Peyer's patch (tissue), 4 donors: ENCODE measurements at regions not wholly inside any gene's neighbourhood (a gene's known extent, or its start where the extent isn't known, plus 50 kb on each side); places are given as distances from the start of the nearest gene placed in this dataset.

Experiments
- DNase-seq, 3 donors: peaks; one replicate each; pipeline ENCODE4 v3.0.0-alpha.2; 2017 to 2019
- H3K27ac ChIP-seq, 4 donors: fragments of 200-600 bp; sonication (generic); one replicate each; pipeline ENCODE4 v1.5.1; 2016 to 2019
- H3K27me3 ChIP-seq, 2 donors: fragments of 200-600 bp; sonication (generic); one replicate each; pipeline ENCODE4 v1.5.1; 2019
- H3K36me3 ChIP-seq, 3 donors: fragments of 200-600 bp; sonication (generic); one replicate each; pipeline ENCODE4 v1.5.1; 2016 to 2019
- H3K4me1 ChIP-seq, 4 donors: fragments of 200-600 bp; sonication (generic); one replicate each; pipeline ENCODE4 v1.5.1; 2016 to 2019
- H3K4me3 ChIP-seq, 4 donors: fragments of 200-600 bp; sonication (generic); 1 replicate in 3 of 4; 2 replicates in 1 of 4; pipeline ENCODE4 v1.5.1; 2016 to 2019; ENCODE audit warnings: mild to moderate bottlenecking in 1 of 4
- H3K9me3 ChIP-seq, 4 donors: fragments of 200-600 bp; sonication (generic); one replicate each; pipeline ENCODE4 v1.5.1; 2016 to 2019; ENCODE audit warnings: mild to moderate bottlenecking in 1 of 4
- POLR2A ChIP-seq, 2 donors: fragments of 450-650 bp; IDR thresholded peaks; one replicate each; pipeline ENCODE4 v1.5.1; 2017; ENCODE audit warnings: antibody characterized with exemption in 2 of 2, mild to moderate bottlenecking in 2 of 2, moderate library complexity in 2 of 2
- TF ChIP-seq, protein P1 (sequence below), 6 experiments: fragments of 450-650 bp in 4 of 6; fragments of 200-600 bp in 2 of 6; sonication (generic) in 1 of 6; IDR thresholded peaks; one replicate each; pipeline ENCODE4 v1.5.1; 2017 to 2019; ENCODE audit warnings: antibody characterized with exemption in 6 of 6, mild to moderate bottlenecking in 3 of 6, moderate library complexity in 1 of 6

DNA sequence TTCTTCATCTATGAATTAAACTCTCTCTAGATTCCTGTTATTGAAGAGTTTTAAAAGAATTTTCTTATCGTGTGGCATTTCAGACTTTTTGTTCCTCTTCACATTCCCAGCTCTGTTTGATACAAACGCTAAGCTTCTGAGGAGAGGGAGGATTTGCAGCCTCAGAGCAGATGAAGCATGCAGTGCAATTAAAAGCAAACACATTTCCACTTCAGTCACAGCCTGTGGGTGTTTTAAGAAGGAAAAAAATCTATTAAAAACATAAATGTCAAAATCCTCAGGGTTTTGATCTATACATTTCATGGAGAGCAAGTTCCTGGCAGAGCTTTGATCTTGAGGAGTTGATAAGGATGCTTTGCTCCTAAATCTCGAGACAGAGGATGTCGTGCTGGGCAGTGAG lies 442.4 kb upstream of the BOD1L1 start:
- TF ChIP-seq, protein P1, sequence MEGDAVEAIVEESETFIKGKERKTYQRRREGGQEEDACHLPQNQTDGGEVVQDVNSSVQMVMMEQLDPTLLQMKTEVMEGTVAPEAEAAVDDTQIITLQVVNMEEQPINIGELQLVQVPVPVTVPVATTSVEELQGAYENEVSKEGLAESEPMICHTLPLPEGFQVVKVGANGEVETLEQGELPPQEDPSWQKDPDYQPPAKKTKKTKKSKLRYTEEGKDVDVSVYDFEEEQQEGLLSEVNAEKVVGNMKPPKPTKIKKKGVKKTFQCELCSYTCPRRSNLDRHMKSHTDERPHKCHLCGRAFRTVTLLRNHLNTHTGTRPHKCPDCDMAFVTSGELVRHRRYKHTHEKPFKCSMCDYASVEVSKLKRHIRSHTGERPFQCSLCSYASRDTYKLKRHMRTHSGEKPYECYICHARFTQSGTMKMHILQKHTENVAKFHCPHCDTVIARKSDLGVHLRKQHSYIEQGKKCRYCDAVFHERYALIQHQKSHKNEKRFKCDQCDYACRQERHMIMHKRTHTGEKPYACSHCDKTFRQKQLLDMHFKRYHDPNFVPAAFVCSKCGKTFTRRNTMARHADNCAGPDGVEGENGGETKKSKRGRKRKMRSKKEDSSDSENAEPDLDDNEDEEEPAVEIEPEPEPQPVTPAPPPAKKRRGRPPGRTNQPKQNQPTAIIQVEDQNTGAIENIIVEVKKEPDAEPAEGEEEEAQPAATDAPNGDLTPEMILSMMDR (IDR thresholded peaks at IDR 0.05), result no peak
- TF ChIP-seq POLR2A (IDR thresholded peaks at IDR 0.05), result no peak
- Histone ChIP-seq H3K27ac (no peak overlapping the region), H3K9me3 (peaks cover 0 to 15% (median 6%) of the 10 kb centered on the region in 4 donors), H3K4me1 (no peaks in the 10 kb centered on the region), H3K36me3 (no peaks in the 10 kb centered on the region), H3K27me3 (no peaks in the 10 kb centered on the region), H3K4me3 (no peak overlapping the region)
- DNase-seq, result no peak

DNA sequence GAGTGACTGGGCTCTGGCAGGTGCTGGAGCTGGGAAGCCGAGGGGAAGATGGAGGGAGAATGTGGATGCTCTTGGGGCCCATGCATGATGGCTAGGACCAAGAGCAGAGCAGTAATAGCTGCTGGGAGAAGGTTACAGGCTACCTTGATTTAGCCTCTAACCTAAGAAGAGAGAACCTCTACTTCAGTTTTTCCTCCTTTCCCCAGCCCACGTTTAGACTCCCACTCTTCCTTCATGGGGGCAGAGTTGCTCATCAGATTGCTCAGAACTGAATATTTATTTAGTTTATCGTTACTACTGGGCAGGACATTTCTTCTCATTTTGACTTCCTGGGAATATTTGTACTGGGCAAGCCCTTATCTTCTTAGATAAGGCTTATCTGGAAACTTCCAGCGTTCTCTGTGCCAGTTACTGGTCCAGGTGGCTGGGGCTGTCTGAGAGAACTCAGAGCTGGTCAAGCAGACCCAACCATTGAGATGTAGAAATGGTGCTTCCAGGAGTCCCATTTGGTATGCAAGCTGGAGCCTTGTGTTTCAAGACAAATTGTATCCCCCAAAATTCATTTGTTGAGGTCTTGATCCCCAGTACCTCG lies 442.9 kb upstream of the BOD1L1 start:
- peaks cover 0 to 15% (median 6%) of the 10 kb centered on the region in 4 donors for H3K9me3 ChIP-seq

DNA sequence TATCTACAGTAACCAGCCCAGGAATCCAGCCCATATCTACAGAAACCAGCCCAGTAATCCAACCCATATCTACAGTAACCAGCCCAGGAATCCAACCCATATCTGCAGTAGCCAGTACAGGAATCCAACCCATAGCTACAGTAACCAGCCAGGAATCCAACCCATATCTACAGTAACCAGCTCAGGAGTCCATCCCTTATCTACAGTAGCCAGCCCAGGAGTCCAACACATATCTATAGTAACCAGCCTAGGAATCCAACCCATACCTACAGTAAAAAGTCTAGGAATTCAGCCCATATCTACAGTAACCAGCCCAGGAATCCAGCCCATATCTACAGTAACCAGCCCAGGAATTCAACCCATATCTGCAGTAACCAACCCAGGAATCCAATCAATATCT lies 445.0 kb upstream of the BOD1L1 start:
- H3K9me3 ChIP-seq, result peaks cover 0 to 15% (median 6%) of the 10 kb centered on the region in 4 donors
- no peak overlapping the region for H3K4me3 ChIP-seq
- TF ChIP-seq POLR2A (IDR thresholded peaks at IDR 0.05), result no peak
- H3K36me3 ChIP-seq, result no peaks in the 10 kb centered on the region
- H3K27ac ChIP-seq, result no peak overlapping the region
- no peaks in the 10 kb centered on the region for H3K27me3 ChIP-seq
- no peaks in the 10 kb centered on the region for H3K4me1 ChIP-seq
- no peak for DNase-seq

More for the DNA sequence above, 442.9 kb upstream of the BOD1L1 start:
- H3K4me1 ChIP-seq, result no peaks in the 10 kb centered on the region
- no peak for DNase-seq
- no peak overlapping the region for H3K4me3 ChIP-seq
- no peaks in the 10 kb centered on the region for H3K27me3 ChIP-seq
- no peak overlapping the region for H3K27ac ChIP-seq
- TF ChIP-seq POLR2A (IDR thresholded peaks at IDR 0.05), result no peak
- TF ChIP-seq, protein P1 (IDR thresholded peaks at IDR 0.05), result no peak
- no peaks in the 10 kb centered on the region for H3K36me3 ChIP-seq

DNA sequence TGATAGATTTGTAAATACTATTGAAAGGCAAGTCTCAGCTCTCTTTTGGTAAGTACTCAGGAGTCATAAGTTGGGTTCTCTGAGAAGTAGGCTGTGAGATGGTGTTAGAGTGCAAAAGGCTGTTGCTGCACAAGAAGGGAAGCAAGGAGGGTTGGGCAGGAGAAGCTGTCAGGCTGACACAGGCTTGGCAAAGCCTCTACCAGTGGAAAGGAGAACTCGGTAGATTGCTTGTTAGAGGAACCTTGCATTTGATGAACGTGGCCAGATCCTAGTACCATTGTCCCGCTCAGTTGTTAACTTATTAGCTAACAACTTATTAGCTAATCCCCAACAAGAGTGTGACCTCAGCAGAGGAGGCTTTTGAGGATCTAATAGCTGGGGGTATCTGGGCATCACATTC lies 449.3 kb upstream of the BOD1L1 start:
- Histone ChIP-seq H3K36me3 (no peaks in the 10 kb centered on the region), H3K27ac (no peak overlapping the region)
- no peak for DNase-seq

DNA sequence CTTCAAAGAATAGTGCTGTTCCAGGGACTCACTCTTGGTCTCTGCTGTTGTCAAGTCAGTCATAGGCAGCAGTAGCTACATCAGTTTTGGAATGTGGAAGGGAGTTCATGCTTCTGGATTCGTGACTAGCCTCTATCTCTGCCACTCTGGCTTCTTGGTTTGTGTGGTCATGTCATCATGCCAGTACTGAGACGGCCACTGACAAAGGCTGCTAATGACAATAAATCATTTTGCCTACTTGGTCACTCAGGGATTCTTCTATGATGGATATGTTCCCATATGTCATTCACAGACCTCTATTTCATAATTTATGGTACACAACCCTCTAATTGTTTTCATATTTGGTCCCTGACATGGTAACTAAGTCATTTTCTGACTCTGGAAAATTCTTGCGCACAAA lies 450.8 kb upstream of the BOD1L1 start:
- no peaks in the 10 kb centered on the region for H3K27me3 ChIP-seq
- TF ChIP-seq, protein P1 (IDR thresholded peaks at IDR 0.05), result no peak
- no peak for TF ChIP-seq POLR2A (IDR thresholded peaks at IDR 0.05)
- H3K27ac ChIP-seq, result no peak overlapping the region
- DNase-seq, result no peak
- H3K4me1 ChIP-seq, result no peaks in the 10 kb centered on the region
- H3K36me3 ChIP-seq, result no peaks in the 10 kb centered on the region
- no peak overlapping the region for H3K4me3 ChIP-seq
- no peaks in the 10 kb centered on the region for H3K9me3 ChIP-seq

More for the DNA sequence above, 449.3 kb upstream of the BOD1L1 start:
- TF ChIP-seq, protein P1 (IDR thresholded peaks at IDR 0.05), result no peak
- no peak for TF ChIP-seq POLR2A (IDR thresholded peaks at IDR 0.05)
- H3K27me3 ChIP-seq, result no peaks in the 10 kb centered on the region
- no peaks in the 10 kb centered on the region for H3K4me1 ChIP-seq
- H3K4me3 ChIP-seq, result no peak overlapping the region
- H3K9me3 ChIP-seq, result peaks cover 0 to 12% (median 5%) of the 10 kb centered on the region in 4 donors

DNA sequence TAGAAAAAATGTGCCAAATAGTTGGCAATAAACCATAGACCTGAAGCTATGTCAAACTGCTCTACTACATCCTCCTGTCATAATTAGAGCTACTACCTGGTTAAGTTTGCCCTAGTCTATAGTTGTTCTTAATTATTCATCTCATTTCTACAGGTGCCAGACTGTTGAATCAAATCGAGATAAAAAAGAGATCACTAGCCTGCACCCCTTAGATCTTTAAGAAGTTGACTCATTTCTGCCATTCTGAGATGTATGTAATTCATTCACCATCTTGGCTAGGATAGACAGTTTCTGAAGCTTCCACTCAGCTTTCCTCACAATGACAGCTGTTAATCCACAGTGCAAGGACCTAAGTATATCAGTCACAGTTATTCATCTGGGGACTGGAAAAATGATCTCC lies 452.1 kb upstream of the BOD1L1 start:
- Histone ChIP-seq H3K27me3 (no peaks in the 10 kb centered on the region), H3K36me3 (no peaks in the 10 kb centered on the region), H3K4me1 (no peaks in the 10 kb centered on the region), H3K4me3 (no peak overlapping the region), H3K9me3 (no peaks in the 10 kb centered on the region), H3K27ac (no peak overlapping the region)
- TF ChIP-seq, protein P1 (IDR thresholded peaks at IDR 0.05), result no peak
- TF ChIP-seq POLR2A (IDR thresholded peaks at IDR 0.05), result no peak
- no peak for DNase-seq
